ENCODE measurements at regions not wholly inside any gene's neighbourhood (a gene's known extent, or its start where the extent isn't known, plus 50 kb on each side); places are given as distances from the start of the nearest gene placed in this dataset.

GRCh38 chr4:11632483-11632882, 203.8 kb upstream of the HS3ST1 start:
- no peak for TF ChIP-seq REST (IDR thresholded peaks at IDR 0.05; ENCODE audit: borderline replicate concordance)
- no peak for TF ChIP-seq RAD21 (conservative IDR thresholded peaks at IDR 0.05)
- TF ChIP-seq CTCF (IDR thresholded peaks at IDR 0.05; ENCODE audit: poor library complexity, severe bottlenecking), result no peak
- no peaks in the 10 kb centered on the region for H3F3A ChIP-seq (ENCODE audit: insufficient read depth, low read length, poor library complexity, severe bottlenecking)
- no peaks in the 10 kb centered on the region for H3K79me2 ChIP-seq (replicated peaks; ENCODE audit: insufficient read depth, low read length)
- no peaks in the 10 kb centered on the region for H3K9me3 ChIP-seq (ENCODE audit: low read length)
- H3K36me3 ChIP-seq (ENCODE audit: insufficient read depth, low read length), result no peaks in the 10 kb centered on the region
- no peak overlapping the region for H3K27ac ChIP-seq (ENCODE audit: low read length)
- H3K4me3 ChIP-seq (ENCODE audit: low read length), result no peak overlapping the region
- H3K4me2 ChIP-seq (ENCODE audit: low read length), result no peak overlapping the region
- H3K9me2 ChIP-seq (ENCODE audit: insufficient read depth, low read length), result no peaks in the 10 kb centered on the region
- no peaks in the 10 kb centered on the region for H3K27me3 ChIP-seq (ENCODE audit: insufficient read depth, low read depth, low read length)
- H2AFZ ChIP-seq (ENCODE audit: low read depth, low read length), result no peak overlapping the region
- no peaks in the 10 kb centered on the region for H4K20me1 ChIP-seq (ENCODE audit: insufficient read depth)
- no peak overlapping the region for H3K9ac ChIP-seq (ENCODE audit: low read length)

- H3K4me3 ChIP-seq (ENCODE audit: low read length), result no peak overlapping the region
- no peaks in the 10 kb centered on the region for H3F3A ChIP-seq (ENCODE audit: insufficient read depth, low read length, poor library complexity, severe bottlenecking)
- H3K9me3 ChIP-seq (ENCODE audit: low read length), result no peaks in the 10 kb centered on the region
- H4K20me1 ChIP-seq (ENCODE audit: insufficient read depth), result no peaks in the 10 kb centered on the region
- H3K9me2 ChIP-seq (ENCODE audit: insufficient read depth, low read length), result no peaks in the 10 kb centered on the region
- no peak overlapping the region for H2AFZ ChIP-seq (ENCODE audit: low read depth, low read length)
- no peak overlapping the region for H3K27ac ChIP-seq (ENCODE audit: low read length)
- no peak overlapping the region for H3K9ac ChIP-seq (ENCODE audit: low read length)
- no peaks in the 10 kb centered on the region for H3K27me3 ChIP-seq (ENCODE audit: insufficient read depth, low read depth, low read length)
- TF ChIP-seq MXI1 (conservative IDR thresholded peaks at IDR 0.05; ENCODE audit: poor library complexity, severe bottlenecking), result no peak
- no peak for TF ChIP-seq EP300 (conservative IDR thresholded peaks at IDR 0.05; ENCODE audit: poor library complexity, severe bottlenecking)
- no peak for TF ChIP-seq TAF1 (IDR thresholded peaks at IDR 0.05; ENCODE audit: low read depth)
- TF ChIP-seq RAD21 (conservative IDR thresholded peaks at IDR 0.05), result no peak
- TF ChIP-seq POLR2AphosphoS5 (IDR thresholded peaks at IDR 0.05), result no peak
- no peak for TF ChIP-seq SMC3 (conservative IDR thresholded peaks at IDR 0.05; ENCODE audit: poor library complexity)
- TF ChIP-seq REST (IDR thresholded peaks at IDR 0.05; ENCODE audit: borderline replicate concordance), result no peak
- no peak for TF ChIP-seq CTCF (IDR thresholded peaks at IDR 0.05; ENCODE audit: poor library complexity, severe bottlenecking)
- TF ChIP-seq EZH2 (IDR thresholded peaks at IDR 0.05; ENCODE audit: borderline replicate concordance, insufficient read depth, low read length, poor library complexity, severe bottlenecking), result no peak
- H3K79me2 ChIP-seq (replicated peaks; ENCODE audit: insufficient read depth, low read length), result no peaks in the 10 kb centered on the region
- no peaks in the 10 kb centered on the region for H3K36me3 ChIP-seq (ENCODE audit: insufficient read depth, low read length)
- H3K4me2 ChIP-seq (ENCODE audit: low read length), result no peak overlapping the region
These were observed 203.3 kb upstream of the HS3ST1 start for GRCh38 chr4:11632025-11632424.
